Activated T-cell treated with anti-CD3 and anti-CD28 coated beads, Interleukin-2, amount 50 U/mL, for 24 hours (primary cell): ENCODE measurements at regions not wholly inside any gene's neighbourhood (a gene's known extent, or its start where the extent isn't known, plus 50 kb on each side); places are given as distances from the start of the nearest gene placed in this dataset.

Experiments used
- DNase-seq: peaks from one replicate; pipeline ENCODE4 v3.0.0-alpha.2; 2020
- H3K27ac Mint-ChIP-seq: 2 replicates; pipeline ENCODE4 v1.8.0; 2020; ENCODE audit warnings: mild to moderate bottlenecking, mixed read lengths
- H3K27me3 Mint-ChIP-seq: 2 replicates; pipeline ENCODE4 v1.8.0; 2020; ENCODE audit warnings: mixed read lengths
- H3K36me3 Mint-ChIP-seq: 2 replicates; pipeline ENCODE4 v1.8.0; 2020; ENCODE audit warnings: low read depth, mixed read lengths
- H3K4me1 Mint-ChIP-seq: 2 replicates; pipeline ENCODE4 v1.8.0; 2020; ENCODE audit warnings: low read depth, mixed read lengths
- H3K4me3 Mint-ChIP-seq: 2 replicates; pipeline ENCODE4 v1.8.0; 2020; ENCODE audit warnings: mild to moderate bottlenecking, moderate library complexity, mixed read lengths
- H3K9me3 Mint-ChIP-seq: 2 replicates; pipeline ENCODE4 v1.8.0; 2020; ENCODE audit warnings: mixed read lengths

DNA sequence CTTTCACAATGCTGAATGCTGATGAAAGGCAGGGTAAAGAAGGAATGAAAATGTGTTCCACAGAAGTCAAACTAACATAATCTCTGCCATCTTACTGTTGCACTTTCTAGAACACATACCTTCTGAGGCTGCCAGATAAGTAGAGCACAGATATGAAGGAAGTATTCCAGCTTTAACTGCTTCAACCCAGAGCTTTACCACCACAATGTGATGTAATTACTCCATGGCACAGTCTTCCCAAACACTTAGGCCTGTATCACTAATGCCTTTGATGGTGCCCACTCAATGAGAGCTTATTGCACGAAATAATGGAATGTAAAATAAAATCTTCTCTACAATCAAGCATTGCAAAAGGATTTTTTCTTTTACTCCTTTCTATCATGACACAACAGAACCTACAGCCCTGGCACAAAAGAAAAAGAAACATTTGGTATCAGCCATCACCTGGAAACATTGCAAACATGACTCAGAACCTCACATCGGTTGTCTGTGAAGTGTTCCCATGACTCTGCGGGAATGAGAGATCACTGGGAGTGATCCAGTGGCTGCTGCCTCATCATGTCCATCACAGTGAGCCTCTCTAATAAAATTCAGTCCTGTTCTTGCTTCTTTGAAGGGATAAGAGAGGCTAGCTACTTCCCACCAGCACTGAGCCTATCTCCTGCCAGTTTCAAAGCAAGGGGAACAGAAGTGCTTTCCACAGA, 385.8 kb downstream of the EFNA5 start:
- H3K27ac Mint-ChIP-seq: no peak overlapping the region
- H3K27me3 Mint-ChIP-seq: peaks cover 12% of the 10 kb centered on the region
- no peaks in the 10 kb centered on the region for H3K9me3 Mint-ChIP-seq
- H3K4me1 Mint-ChIP-seq: peaks cover 16% of the 10 kb centered on the region
- DNase-seq: no peak
- H3K4me3 Mint-ChIP-seq: no peak overlapping the region
- no peaks in the 10 kb centered on the region for H3K36me3 Mint-ChIP-seq

DNA sequence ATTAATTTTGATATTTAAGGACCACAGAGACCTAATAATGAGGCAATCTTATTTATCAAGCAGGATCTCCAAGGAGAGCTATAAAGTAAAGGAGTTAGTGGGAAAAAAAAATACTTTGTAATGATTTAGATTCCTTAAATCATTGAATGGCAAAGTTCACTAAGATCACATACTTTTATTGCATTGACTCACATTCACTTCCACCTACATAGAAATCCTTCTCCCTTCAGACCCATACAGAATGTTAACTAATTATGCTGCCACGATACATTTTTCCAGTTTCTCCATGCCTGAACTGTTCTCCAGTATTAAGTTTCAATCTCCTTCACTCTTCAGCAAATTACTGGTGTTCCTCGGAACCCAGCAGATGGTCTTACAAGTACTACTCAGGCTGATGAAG, 388.7 kb downstream of the EFNA5 start:
- peaks cover 2% of the 10 kb centered on the region for H3K27me3 Mint-ChIP-seq
- peaks cover 4% of the 10 kb centered on the region for H3K4me1 Mint-ChIP-seq
- H3K36me3 Mint-ChIP-seq: no peaks in the 10 kb centered on the region
- no peak overlapping the region for H3K4me3 Mint-ChIP-seq
- DNase-seq: no peak
- H3K9me3 Mint-ChIP-seq: no peaks in the 10 kb centered on the region
- H3K27ac Mint-ChIP-seq: no peak overlapping the region

DNA sequence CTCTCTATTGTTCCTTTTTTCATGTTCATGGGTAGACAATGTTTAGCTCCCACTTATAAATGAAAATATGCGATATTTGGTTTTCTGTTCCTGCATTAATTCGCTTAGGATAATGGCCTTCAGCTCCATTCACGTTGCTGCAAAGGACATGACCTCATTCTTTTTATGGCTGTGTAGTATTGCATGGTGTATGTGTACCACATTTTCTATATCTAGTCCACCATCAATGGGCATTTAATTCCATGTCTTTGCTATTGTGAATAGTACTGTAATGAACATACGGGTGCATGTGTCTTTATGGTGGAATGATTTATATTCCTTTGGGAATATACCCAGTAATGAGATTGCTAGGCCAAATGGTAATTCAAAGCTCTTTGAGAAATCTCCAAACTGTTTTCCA, 392.0 kb downstream of the EFNA5 start:
- no peak for DNase-seq
- Mint-ChIP-seq H3K36me3 (no peaks in the 10 kb centered on the region), H3K27me3 (no peaks in the 10 kb centered on the region), H3K27ac (no peak overlapping the region), H3K4me3 (no peak overlapping the region), H3K9me3 (no peaks in the 10 kb centered on the region), H3K4me1 (no peaks in the 10 kb centered on the region)

DNA sequence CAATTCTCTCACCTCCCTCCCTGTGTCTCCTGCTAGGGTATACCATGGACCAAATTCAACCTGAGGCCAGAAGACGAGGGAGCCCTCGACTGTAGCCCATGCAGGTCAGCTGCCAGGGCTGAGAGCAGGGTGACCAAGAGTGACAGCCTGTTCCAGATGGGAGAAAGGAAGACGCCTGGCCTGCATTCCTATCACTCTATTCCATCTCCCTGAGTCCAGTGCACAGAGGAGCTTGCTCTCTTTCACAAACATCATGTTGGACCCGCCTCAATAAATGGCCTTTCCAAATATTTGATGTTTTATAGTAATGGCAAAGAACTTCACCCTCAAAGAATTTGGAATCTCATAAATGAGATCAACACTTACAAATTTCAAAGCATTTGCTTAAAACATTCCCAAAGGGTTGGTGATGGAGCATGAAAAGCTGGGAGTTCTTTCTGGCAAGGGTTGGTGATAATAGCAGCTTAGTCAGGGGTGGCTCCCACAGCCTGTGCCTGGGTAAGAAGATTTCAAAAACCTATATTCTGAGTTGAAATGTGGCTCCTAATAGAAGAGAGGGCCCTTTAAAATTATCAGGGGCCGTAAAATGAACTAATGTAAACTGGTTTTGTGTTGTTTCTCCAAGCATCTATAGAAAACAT, 393.1 kb downstream of the EFNA5 start:
- Mint-ChIP-seq H3K27ac (no peak overlapping the region), H3K36me3 (no peaks in the 10 kb centered on the region), H3K27me3 (no peaks in the 10 kb centered on the region), H3K4me3 (no peak overlapping the region), H3K4me1 (no peaks in the 10 kb centered on the region), H3K9me3 (no peaks in the 10 kb centered on the region)
- DNase-seq: no peak

DNA sequence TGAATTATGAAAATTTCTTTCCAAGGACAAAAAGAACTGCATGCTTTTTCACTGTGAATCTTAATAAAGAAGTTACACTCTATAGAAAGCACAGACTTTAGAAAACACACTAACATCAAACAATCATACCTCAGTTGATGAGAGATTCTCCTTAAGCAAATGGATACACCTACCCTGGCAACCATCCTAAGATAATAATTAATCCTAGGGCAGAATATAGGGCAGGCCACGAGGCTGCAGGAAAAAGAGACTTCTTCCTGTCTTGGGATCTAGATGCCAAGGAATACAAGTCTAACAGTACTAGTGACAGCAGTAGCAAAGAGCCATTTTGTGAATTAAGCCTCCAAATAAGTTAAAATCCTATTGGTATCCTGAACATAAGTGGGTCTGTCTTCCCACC, 395.4 kb downstream of the EFNA5 start:
- H3K36me3 Mint-ChIP-seq: no peaks in the 10 kb centered on the region
- no peak overlapping the region for H3K27ac Mint-ChIP-seq
- DNase-seq: no peak
- H3K9me3 Mint-ChIP-seq: no peaks in the 10 kb centered on the region
- no peaks in the 10 kb centered on the region for H3K4me1 Mint-ChIP-seq
- H3K4me3 Mint-ChIP-seq: no peak overlapping the region
- H3K27me3 Mint-ChIP-seq: no peaks in the 10 kb centered on the region

DNA sequence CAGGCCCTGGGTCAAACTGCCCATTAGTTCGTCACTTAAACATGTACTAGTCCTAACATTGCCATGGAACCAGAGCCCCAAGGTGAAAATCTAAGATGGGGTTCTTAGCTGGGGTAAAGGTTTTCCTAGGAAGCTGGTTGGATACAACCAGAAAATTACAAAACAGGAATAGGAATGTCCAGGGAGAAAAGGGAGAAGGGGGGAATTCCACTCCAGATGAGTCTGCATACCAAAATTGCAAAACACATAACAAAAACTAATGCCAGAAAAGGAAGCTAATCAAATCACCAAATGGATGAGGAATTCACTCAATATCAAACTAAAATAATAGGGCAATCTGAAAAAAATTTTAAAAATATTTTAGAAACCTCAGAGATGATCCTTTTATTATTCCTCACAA, 396.2 kb downstream of the EFNA5 start:
- Mint-ChIP-seq H3K27ac (no peak overlapping the region), H3K27me3 (no peaks in the 10 kb centered on the region), H3K4me3 (no peak overlapping the region), H3K4me1 (no peaks in the 10 kb centered on the region), H3K9me3 (no peaks in the 10 kb centered on the region), H3K36me3 (no peaks in the 10 kb centered on the region)
- DNase-seq: no peak

DNA sequence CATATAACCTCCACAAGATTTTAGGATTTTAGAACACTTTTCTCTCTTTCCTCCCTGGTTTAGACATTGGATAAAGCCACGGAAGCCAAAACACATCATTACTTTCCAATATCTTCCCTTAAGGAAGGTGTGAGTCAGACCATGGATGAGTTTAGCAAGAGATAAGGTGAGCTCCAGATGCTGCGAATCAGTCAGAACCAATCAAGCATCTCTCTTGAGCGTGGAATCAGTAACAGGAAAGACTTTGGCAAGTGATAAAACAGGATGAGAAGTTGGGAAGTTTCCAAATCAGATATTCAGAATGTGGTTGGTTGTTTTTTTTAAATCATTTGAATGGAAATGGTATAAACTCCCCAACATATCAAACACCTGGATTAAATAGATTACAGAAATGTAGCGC, 397.8 kb downstream of the EFNA5 start:
- DNase-seq: no peak
- H3K4me1 Mint-ChIP-seq: no peaks in the 10 kb centered on the region
- no peaks in the 10 kb centered on the region for H3K9me3 Mint-ChIP-seq
- no peaks in the 10 kb centered on the region for H3K36me3 Mint-ChIP-seq
- no peak overlapping the region for H3K27ac Mint-ChIP-seq
- no peak overlapping the region for H3K4me3 Mint-ChIP-seq
- peaks cover 2% of the 10 kb centered on the region for H3K27me3 Mint-ChIP-seq

DNA sequence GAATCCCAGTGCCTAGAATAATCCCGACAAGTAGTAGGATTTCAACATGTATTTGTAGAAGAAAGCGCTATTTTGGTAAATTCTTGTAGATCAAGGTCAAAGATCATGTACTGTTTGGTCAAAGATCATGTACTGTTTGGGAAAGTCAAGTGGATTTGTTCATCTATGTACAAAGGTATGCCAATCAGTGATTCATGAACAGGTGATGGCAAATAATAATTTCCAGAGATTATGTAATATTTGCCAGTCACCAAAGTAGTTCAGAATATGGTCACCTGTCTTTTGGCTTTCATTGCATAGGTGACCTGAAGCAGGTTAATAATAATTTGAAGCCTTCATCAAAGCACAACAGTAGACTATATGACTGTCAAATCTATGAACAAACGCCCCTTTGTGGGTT, 398.2 kb downstream of the EFNA5 start:
- no peak for DNase-seq
- H3K4me3 Mint-ChIP-seq: no peak overlapping the region
- no peaks in the 10 kb centered on the region for H3K4me1 Mint-ChIP-seq
- no peaks in the 10 kb centered on the region for H3K36me3 Mint-ChIP-seq
- H3K27ac Mint-ChIP-seq: no peak overlapping the region
- peaks cover 2% of the 10 kb centered on the region for H3K27me3 Mint-ChIP-seq
- H3K9me3 Mint-ChIP-seq: no peaks in the 10 kb centered on the region

DNA sequence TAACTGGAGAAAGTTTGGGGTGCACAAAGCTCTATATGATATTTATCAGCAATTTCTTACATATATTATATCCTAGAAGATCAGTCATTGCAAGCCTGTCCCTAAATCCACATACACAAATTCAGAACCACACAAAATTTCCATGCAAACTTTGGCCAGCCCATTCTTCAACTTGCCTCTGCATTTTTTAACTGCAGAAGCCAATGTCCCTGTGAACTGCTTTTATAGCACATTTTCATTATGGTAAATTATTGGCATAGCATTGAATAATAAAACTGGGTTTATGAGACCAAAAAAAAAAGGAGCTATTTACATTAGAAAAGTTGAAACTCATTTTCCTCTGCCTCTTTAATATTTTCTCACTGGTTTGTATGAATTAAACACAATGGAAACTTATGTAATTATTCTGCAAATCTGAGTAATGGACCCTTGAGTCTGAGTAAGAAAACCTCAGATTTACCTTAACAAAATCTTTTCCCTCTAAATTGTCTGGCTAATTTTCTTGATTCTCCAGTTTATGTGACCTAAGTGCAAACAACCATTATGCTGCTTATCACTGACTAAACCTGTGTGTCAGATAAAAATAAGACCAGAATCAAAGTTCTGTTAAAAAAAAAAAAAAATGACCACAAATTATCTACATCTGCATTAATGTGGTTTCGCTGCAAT, 398.9 kb downstream of the EFNA5 start:
- Mint-ChIP-seq H3K27me3 (peaks cover 2% of the 10 kb centered on the region), H3K36me3 (no peaks in the 10 kb centered on the region), H3K27ac (no peak overlapping the region), H3K9me3 (no peaks in the 10 kb centered on the region), H3K4me1 (no peaks in the 10 kb centered on the region), H3K4me3 (no peak overlapping the region)
- no peak for DNase-seq

DNA sequence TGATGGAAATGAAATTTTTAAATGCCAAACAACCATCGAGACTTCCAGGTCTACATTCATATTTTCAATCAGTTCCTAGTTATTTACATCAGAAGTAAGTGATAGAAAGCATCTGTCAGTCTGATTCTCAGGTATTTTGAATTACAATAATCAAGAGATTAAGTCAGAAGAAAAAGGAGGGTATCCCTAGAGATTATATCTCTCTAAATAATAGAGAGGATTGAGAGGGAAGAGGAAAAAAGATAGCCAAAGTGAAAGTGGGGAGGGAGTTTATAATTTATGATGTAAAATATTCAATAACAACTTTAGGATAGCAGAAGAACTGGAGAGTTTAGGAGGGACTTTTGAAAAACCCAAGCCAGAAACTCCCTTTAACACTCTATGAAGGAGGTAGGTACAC, 400.2 kb downstream of the EFNA5 start:
- Mint-ChIP-seq H3K27ac (no peak overlapping the region), H3K36me3 (no peaks in the 10 kb centered on the region), H3K27me3 (peaks cover 2% of the 10 kb centered on the region)

DNA sequence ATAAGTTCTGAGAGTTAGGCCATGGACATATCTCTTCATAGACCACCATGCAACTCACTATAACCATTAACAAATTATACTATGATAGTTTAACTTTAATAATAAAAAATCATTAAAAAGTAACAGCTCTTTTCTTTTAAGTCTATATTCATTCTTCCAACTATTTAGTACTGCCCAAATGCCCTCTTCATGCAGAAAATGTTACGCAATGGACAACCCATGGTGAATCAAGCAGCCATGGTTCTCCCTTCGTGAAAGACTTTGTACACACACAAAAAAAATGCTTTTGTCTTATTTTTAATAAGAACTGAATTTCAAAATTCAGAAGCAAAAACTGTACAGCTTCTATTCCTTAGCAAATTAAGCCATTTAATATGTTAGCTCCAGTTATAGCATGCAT, 401.1 kb downstream of the EFNA5 start:
- Mint-ChIP-seq H3K9me3 (no peaks in the 10 kb centered on the region), H3K27me3 (peaks cover 2% of the 10 kb centered on the region), H3K4me3 (no peak overlapping the region), H3K27ac (no peak overlapping the region), H3K36me3 (no peaks in the 10 kb centered on the region), H3K4me1 (no peaks in the 10 kb centered on the region)
- DNase-seq: no peak

More for the DNA sequence above, 400.2 kb downstream of the EFNA5 start:
- H3K9me3 Mint-ChIP-seq: no peaks in the 10 kb centered on the region
- H3K4me3 Mint-ChIP-seq: no peak overlapping the region
- no peak for DNase-seq
- no peaks in the 10 kb centered on the region for H3K4me1 Mint-ChIP-seq

DNA sequence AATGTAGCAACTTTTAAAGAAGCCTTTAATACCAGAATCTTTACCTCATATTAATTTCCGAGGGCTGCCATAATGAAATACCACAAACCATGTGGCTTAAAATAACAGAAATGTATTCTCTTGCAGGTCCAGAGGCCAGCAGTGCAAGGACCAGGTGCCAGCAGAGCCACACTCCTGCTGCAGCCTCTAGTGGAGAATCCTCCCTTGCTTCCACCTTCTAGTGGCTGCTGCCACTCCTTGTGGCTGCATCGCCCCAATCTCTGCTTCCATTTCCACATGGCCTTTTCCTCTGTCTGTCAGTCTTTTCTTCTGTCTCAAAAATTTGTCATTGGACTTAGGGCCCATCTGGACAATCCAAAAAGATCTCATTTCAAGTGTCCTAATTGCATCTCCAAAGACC, 401.5 kb downstream of the EFNA5 start:
- DNase-seq: no peak
- H3K9me3 Mint-ChIP-seq: no peaks in the 10 kb centered on the region
- peaks cover 2% of the 10 kb centered on the region for H3K27me3 Mint-ChIP-seq
- H3K4me1 Mint-ChIP-seq: no peaks in the 10 kb centered on the region
- no peak overlapping the region for H3K27ac Mint-ChIP-seq
- no peak overlapping the region for H3K4me3 Mint-ChIP-seq
- H3K36me3 Mint-ChIP-seq: no peaks in the 10 kb centered on the region

DNA sequence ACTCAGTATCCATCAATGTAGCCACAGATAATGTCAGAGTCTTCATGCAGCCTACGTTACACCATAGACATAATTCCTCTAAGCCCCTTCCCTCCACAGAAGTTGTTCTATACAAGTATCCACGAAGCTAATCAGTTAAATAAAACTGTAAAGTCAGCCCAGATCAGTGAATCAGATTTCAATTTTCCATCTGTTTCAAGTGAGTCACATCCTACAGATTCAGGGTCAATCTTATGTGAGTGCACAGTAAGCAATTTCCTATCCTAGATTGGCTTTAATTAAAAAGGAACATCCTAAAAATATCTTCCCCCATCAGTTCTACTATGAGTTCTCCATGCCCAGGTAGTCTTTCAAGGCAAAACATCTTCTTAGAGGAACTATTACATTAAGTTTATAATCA, 402.5 kb downstream of the EFNA5 start:
- Mint-ChIP-seq H3K27ac (no peak overlapping the region), H3K4me1 (peaks cover 3% of the 10 kb centered on the region), H3K9me3 (no peaks in the 10 kb centered on the region), H3K36me3 (no peaks in the 10 kb centered on the region), H3K27me3 (peaks cover 2% of the 10 kb centered on the region), H3K4me3 (no peak overlapping the region)
- no peak for DNase-seq

DNA sequence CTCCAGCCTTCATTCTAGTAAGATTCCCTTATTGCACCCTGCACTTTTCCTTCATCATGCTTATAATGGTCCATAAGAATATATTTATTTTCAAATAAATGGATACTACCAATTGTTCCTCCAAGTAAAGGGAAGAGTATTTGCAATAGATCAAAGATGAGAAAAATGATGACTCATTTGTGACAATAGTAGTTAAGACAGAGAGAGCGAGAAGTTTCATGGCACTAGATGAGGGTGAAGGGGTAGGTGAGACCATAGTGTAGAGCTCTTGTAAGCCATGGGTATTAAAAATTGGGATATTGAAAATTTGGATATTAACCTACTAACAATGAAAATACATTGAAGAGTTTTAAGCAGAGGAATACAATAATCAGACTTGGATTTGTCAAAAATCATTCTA, 404.6 kb downstream of the EFNA5 start:
- Mint-ChIP-seq H3K4me3 (no peak overlapping the region), H3K27me3 (peaks cover 2% of the 10 kb centered on the region), H3K36me3 (no peaks in the 10 kb centered on the region), H3K9me3 (no peaks in the 10 kb centered on the region), H3K4me1 (peaks cover 3% of the 10 kb centered on the region), H3K27ac (no peak overlapping the region)
- no peak for DNase-seq

DNA sequence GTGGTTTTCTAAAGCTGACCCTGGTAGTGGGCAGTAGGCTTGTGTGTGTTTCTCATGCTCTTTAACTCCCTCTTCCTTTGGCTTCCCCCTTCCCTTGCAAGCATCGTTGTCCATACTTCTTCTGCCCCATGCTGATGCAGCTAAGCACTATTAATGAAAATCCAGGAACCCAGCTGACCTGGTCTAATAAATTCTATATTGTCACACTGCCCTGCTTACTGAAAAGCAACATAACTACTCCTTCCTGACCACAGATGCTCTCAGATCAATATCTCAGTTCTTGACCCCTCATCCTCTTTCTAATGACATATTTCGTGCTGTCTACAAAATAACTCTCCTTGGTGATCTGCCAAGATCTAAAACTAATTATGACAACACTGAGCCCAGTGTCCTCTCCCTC, 405.5 kb downstream of the EFNA5 start:
- no peak overlapping the region for H3K27ac Mint-ChIP-seq
- H3K4me1 Mint-ChIP-seq: peaks cover 3% of the 10 kb centered on the region
- DNase-seq: no peak
- no peak overlapping the region for H3K4me3 Mint-ChIP-seq
- peaks cover 6% of the 10 kb centered on the region for H3K27me3 Mint-ChIP-seq
- peaks cover 4% of the 10 kb centered on the region for H3K9me3 Mint-ChIP-seq
- H3K36me3 Mint-ChIP-seq: no peaks in the 10 kb centered on the region
